Stimulated activated CD4-positive, alpha-beta T cell treated with anti-CD3 and anti-CD28 coated beads, Interleukin-1b, Interleukin-23, amount 100 ng/mL, for 1 hour (primary cell): ENCODE measurements at regions not wholly inside any gene's neighbourhood (a gene's known extent, or its start where the extent isn't known, plus 50 kb on each side); places are given as distances from the start of the nearest gene placed in this dataset.
"Not testable (repeated sequence)": the region's sequence is repeated elsewhere in the genome, so short reads cannot be mapped to it uniquely, and the experiment has no call there.

Source experiments
- DNase-seq, 2 donors: peaks; one replicate each; pipeline ENCODE4 v3.0.0-alpha.2; 2020; ENCODE audit warnings: low read depth in 2 of 2

DNA sequence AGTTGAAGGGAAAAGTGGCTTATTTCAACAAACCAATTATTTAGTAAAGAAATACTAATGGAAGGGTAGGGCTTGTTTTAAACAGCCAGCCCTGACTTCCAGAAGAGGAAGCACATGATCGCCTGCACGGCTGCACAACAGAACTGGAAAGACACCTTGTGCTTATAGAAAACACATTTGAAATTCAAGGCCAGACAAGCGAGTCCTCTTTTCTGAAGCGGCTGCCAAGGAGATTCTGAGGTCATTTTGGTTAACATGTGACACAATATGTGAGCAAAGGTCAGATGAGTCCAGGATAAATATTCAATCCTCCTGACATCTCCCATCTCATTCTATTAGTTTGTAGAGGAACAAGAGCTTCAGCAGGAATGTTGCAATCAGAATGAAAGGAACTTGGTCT lies 461.4 kb upstream of the ST8SIA4 start:
- no peak for DNase-seq

DNA sequence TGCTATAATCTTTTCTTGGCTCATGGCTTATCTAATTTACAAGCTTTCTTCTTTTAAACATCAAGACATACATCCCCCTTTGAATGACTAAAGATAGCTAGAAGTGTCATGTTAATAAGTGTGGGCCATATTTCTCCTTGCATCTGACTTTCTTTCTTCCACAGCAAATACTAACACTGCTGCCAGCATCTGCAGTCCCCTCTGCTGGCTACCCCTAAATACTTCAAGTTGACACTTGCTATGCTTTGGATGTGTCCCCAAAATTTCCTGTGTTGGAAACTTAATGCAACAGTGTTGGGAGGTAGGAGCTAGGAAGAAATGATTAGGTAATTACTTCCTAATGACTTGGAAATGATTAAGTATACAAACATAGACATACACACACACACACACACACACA lies 459.0 kb upstream of the ST8SIA4 start:
- no peak for DNase-seq

GRCh38 chr5:101346906-101347305 lies 443.8 kb upstream of the ST8SIA4 start:
- DNase-seq, result no peak

- DNase-seq, result no peak
These were observed 443.4 kb upstream of the ST8SIA4 start for GRCh38 chr5:101346447-101346846.

- no peak for DNase-seq
These were observed 435.1 kb upstream of the ST8SIA4 start for GRCh38 chr5:101338226-101338625.

- no peak for DNase-seq
These were observed 424.7 kb upstream of the ST8SIA4 start for GRCh38 chr5:101327816-101328215.

GRCh38 chr5:101326766-101327165 lies 423.7 kb upstream of the ST8SIA4 start:
- DNase-seq, result no peak

DNA sequence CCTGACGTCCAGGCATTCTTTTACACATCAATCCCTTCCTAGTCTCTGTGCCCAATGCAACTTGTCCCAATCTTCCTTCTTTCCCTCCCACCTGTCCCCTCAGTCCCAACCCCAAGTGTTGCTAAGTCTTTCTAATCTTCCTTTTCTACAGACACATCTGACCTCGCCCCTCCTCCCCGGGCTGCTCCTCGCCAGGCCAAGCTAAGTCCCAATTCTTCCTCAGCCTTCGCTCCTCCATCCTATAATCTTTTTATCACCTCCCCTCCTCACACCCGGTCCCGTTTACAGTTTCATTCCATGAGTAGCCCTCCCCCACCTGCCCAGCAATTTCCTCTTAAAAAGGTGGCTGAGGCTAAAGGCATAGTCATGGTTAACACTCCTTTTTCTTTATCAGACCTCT lies 413.3 kb upstream of the ST8SIA4 start:
- not testable (repeated sequence) for DNase-seq

DNA sequence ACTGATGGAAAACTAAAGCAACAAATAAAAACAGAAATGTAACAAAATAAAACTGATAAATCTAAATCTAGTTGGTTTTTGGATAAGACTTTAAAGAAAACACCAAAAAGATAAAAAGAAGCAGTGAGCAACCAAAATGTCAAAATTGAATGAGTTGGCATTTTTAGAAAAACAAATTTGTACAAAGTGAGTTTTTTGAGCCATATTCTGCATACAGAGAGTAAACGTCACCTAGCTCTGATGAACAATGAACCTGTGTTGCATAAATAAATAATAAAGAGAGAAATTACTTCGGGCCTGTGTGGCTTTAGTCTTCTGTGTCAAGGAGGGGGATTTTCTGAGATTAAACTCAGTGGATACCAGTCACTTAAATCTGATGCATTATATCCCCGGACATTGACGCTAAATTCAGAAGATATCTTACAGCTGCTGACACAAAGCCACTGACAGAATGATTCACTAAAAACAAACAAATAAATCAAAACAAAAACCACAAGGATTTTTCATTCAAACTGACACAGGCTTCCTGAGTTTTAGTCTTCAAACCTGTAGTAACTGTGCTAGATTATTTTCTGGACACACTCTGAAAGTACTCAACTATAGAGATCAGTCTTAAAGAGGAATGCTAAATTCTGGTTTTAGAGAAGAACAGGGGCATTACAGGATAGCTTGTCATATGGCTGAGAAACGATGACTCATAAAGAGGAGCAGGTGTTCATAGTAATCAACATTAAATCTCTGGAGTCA lies 403.5 kb upstream of the ST8SIA4 start:
- no peak for DNase-seq

DNA sequence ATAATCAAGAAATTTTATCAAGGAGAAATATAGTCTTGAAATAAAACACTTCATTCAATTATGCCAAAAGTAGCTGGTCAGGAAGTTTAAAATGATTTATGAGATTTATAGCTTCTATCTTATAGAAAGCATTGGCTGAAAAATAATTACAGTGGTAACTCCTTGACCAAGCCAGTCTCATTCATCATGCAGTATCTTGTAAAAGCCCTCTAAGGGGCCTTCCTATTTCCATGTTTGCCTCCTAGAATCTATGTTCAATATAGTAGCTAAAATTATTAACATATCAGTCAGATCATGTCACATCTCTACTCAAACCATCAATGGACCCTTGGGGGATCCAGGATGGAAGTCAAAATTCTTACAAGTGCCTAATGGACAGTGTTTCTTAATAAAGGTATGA lies 393.4 kb upstream of the ST8SIA4 start:
- DNase-seq, result no peak

DNA sequence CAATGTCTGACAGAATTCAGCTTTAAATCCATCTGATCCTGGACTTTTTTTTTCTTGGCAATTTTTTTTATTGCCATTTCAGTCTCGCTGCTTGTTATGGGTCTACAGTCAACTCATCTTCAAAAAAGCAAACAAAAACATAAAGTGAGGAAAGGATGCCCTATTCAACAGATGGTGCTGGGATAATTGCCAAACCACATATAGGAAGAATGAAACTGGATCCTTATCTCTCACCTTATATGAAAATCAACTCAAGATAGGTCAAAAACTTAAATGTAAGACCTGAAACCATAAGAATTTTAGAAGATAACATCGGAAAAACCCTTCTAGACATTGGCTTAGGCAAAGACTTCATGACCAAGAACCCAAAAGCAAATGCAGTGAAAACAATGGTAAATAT lies 389.1 kb upstream of the ST8SIA4 start:
- DNase-seq, result no peak

- not testable (repeated sequence) for DNase-seq
These were observed 387.7 kb upstream of the ST8SIA4 start for GRCh38 chr5:101290761-101291160.

GRCh38 chr5:101288633-101289032 lies 385.6 kb upstream of the ST8SIA4 start:
- no peak for DNase-seq

DNA sequence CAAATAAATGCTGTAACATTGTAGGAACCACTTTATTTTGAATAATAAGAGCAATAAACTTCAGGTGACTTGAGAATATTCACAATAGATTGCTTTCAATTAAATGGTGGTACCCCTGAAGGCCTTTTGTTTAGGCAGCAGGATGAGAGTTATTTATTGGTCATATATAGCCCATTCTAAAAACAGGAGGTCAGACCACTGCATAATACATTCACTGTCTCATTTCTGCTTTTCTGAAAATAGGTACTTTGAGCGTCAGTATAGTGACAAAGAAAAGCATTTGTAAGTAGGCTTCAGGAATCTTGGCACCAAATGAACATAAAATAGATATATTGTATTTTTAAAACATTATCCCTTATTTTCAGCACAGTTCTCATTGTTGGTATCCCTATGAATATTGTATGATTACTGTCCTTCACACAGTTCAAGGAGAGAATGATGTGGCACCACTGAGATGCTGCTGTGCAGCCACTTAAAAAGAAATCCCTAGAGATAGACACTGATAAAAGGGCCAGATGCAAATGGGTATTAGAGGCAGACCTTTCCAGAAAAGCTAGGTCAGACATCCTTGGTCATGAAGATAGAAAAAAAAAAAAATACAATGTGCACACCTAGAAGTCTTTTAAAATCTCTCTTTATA lies 381.8 kb upstream of the ST8SIA4 start:
- no peak for DNase-seq

GRCh38 chr5:101283938-101284337 lies 380.9 kb upstream of the ST8SIA4 start:
- not testable (repeated sequence) for DNase-seq

DNA sequence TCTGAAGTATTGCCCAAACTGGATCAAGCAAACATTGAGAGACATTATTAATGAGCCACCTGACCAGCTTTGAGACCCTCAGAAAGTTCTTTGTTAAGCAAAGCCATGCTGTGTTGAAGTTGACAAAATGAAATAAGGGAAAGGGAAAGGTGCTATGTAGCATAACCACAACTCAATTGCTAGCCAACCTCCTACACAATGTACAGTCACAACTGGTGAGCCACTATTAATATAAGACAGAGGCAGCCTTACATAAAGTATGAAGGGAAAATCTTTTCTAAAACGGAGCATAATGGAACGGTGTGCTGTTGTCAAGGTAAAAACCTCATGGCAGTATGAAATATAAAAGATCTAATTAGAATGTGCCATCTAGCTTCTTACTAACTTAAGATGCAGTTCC lies 375.8 kb upstream of the ST8SIA4 start:
- no peak for DNase-seq

- DNase-seq, result no peak
These were observed 375.1 kb upstream of the ST8SIA4 start for GRCh38 chr5:101278011-101278687.

DNA sequence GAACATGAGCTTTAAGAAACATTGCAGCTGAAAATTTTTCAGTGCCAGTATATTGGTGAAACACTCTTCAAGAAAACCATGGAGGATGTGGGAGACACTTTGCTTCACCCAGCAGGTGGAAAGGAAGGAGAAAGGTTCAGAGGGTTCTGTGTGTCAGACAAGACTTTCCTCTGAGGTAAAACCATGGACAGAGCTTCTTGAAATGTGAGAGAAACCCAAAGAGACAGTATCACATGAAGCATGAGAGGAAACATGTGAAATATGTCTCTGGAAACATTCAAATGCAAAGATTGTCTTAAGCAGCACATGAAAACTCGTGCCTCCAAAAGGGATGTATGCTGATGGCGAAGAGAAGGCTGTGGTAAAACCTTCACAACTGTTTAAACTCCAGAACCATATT lies 368.9 kb upstream of the ST8SIA4 start:
- DNase-seq, result no peak

DNA sequence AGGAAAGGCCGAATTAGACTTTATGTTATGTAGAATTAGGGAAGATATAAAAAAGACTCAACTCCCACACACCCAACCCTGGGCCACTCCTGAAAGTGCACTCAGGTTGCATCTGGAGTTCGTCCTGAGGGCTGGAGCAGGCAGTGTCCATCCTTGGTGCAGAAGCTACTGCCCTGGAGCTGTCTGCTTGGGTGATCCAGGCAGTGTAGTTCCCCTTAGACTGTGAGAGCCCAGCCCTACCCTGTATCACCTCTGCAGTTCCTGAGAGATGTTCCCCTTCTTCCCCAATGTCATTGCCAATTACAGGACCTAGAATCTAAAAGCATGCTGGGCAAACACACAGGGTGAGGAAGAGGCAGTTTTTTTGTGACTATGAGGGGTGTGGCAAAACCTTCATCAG lies 368.3 kb upstream of the ST8SIA4 start:
- DNase-seq, result no peak

GRCh38 chr5:101260857-101261256 lies 357.8 kb upstream of the ST8SIA4 start:
- no peak for DNase-seq

GRCh38 chr5:101253096-101253495 lies 350.0 kb upstream of the ST8SIA4 start:
- no peak for DNase-seq

GRCh38 chr5:101244621-101245020 lies 341.5 kb upstream of the ST8SIA4 start:
- no peak for DNase-seq

DNA sequence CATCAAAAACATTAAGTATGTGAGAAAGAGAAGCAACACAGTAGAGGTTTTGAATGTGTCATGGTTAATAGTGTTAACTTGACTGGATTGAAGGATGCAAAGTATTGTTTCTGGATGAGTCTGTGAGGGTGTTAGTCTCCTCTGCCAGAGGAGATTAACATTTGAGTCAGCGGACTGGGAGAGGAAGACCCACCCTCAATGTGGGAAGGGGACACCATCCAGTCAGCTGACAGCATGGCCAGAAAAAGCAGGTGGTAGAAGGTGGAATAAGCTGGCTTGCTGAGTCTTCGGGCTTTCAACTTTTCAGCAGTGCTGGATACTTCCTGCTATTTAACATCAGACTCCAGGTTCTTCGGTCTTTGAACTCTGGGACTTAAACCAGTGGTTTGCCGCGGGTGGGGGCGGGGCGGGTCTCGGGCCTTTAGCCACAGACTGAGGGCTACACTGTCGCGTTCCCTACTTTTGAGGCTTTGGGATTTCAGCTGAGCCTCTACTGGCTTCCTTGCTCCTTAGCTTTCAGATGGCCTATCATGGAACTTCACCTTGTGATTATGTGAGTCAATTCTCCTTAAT lies 309.9 kb upstream of the ST8SIA4 start:
- no peak for DNase-seq
